Mesenchymal stem cell (in vitro differentiated cells and primary cell): ENCODE measurements at regions not wholly inside any gene's neighbourhood (a gene's known extent, or its start where the extent isn't known, plus 50 kb on each side); places are given as distances from the start of the nearest gene placed in this dataset.

ENCODE experiments used
- DNase-seq: peaks from one replicate; pipeline ENCODE4 v3.0.0-alpha.2; 2013
- H2AFZ ChIP-seq: one replicate; pipeline ENCODE4 v1.6.1; 2013; ENCODE audit warnings: low read depth, mild to moderate bottlenecking, control low read depth, inconsistent platforms, low read length, moderate library complexity
- H2AK5ac ChIP-seq: 2 replicates; pipeline ENCODE4 v1.6.1; 2013; ENCODE audit warnings: low read length, moderate library complexity, mild to moderate bottlenecking, inconsistent platforms; ENCODE audit not compliant: severe bottlenecking
- H2BK120ac ChIP-seq: one replicate; pipeline ENCODE4 v1.6.1; 2013; ENCODE audit warnings: low read depth, mild to moderate bottlenecking, inconsistent platforms, low read length, moderate library complexity
- H2BK12ac ChIP-seq, 2 experiments: one replicate each; pipeline ENCODE4 v1.6.1; 2013; ENCODE audit warnings: inconsistent platforms in 2 of 2, low read length in 2 of 2, mild to moderate bottlenecking in 2 of 2, moderate library complexity in 2 of 2, control low read depth in 1 of 2
- H2BK15ac ChIP-seq: one replicate; pipeline ENCODE4 v1.6.1; 2013; ENCODE audit warnings: mild to moderate bottlenecking, low read depth, inconsistent platforms; ENCODE audit not compliant: poor library complexity, severe bottlenecking
- H2BK5ac ChIP-seq: 2 replicates; pipeline ENCODE4 v1.6.1; 2013; ENCODE audit warnings: low read depth, mild to moderate bottlenecking, low read length, control low read depth, inconsistent platforms; ENCODE audit not compliant: poor library complexity, severe bottlenecking
- H3K14ac ChIP-seq, 2 experiments: one replicate each; pipeline ENCODE4 v1.6.1; 2013; ENCODE audit warnings: inconsistent platforms in 2 of 2, low read length in 2 of 2, control low read depth in 1 of 2, mild to moderate bottlenecking in 1 of 2, moderate library complexity in 1 of 2
- H3K18ac ChIP-seq, 2 experiments: one replicate each; pipeline ENCODE4 v1.6.1; 2013; ENCODE audit warnings: inconsistent platforms in 2 of 2, low read length in 2 of 2, control low read depth in 1 of 2, low read depth in 1 of 2, mild to moderate bottlenecking in 1 of 2
- H3K23ac ChIP-seq, 2 experiments: one replicate each; pipeline ENCODE4 v1.6.1; 2013; ENCODE audit warnings: inconsistent platforms in 2 of 2, low read length in 2 of 2, mild to moderate bottlenecking in 2 of 2, moderate library complexity in 2 of 2, control low read depth in 1 of 2
- H3K27ac ChIP-seq: 2 replicates; pipeline ENCODE4 v1.5.1; 2013; ENCODE audit warnings: mild to moderate bottlenecking, moderate library complexity, low read length, control low read depth, inconsistent platforms; ENCODE audit not compliant: poor library complexity, severe bottlenecking
- H3K27me3 ChIP-seq, 2 experiments: 2 replicates each; pipeline versions ENCODE4 v1.6.1 to v1.7.0; 2013; ENCODE audit warnings: low read length in 2 of 2, mild to moderate bottlenecking in 2 of 2, moderate library complexity in 2 of 2, control low read depth in 1 of 2, inconsistent platforms in 1 of 2; ENCODE audit not compliant: control insufficient read depth in 1 of 2, insufficient read depth in 1 of 2
- H3K36me3 ChIP-seq, 2 experiments: 2 replicates each; pipeline versions ENCODE4 v1.6.1 to v1.7.0; 2013; ENCODE audit warnings: low read length in 2 of 2, control low read depth in 1 of 2, inconsistent platforms in 1 of 2, low read depth in 1 of 2, mild to moderate bottlenecking in 1 of 2; ENCODE audit not compliant: insufficient read depth in 2 of 2, control insufficient read depth in 1 of 2
- H3K4ac ChIP-seq, 2 experiments: one replicate each; pipeline ENCODE4 v1.6.1; 2013; ENCODE audit warnings: inconsistent platforms in 2 of 2, low read length in 2 of 2, mild to moderate bottlenecking in 2 of 2, moderate library complexity in 2 of 2, control low read depth in 1 of 2, low read depth in 1 of 2
- H3K4me1 ChIP-seq: 2 replicates; pipeline ENCODE4 v1.6.1; 2013; ENCODE audit warnings: low read depth, low read length, control low read depth; ENCODE audit not compliant: control insufficient read depth, insufficient read depth
- H3K4me2 ChIP-seq: 2 replicates; pipeline ENCODE4 v1.6.1; 2013; ENCODE audit warnings: low read length, mild to moderate bottlenecking, inconsistent platforms; ENCODE audit not compliant: poor library complexity, severe bottlenecking
- H3K4me3 ChIP-seq, 2 experiments: 2 replicates each; pipeline versions ENCODE4 v1.5.1 to v1.7.0; 2013; ENCODE audit warnings: low read length in 2 of 2, mild to moderate bottlenecking in 2 of 2, control low read depth in 1 of 2, low read depth in 1 of 2; ENCODE audit not compliant: insufficient read depth in 1 of 2
- H3K79me1 ChIP-seq: replicated peaks from 2 replicates; pipeline ENCODE4 v1.6.1; 2013; ENCODE audit warnings: mild to moderate bottlenecking, control low read depth, low read length, inconsistent platforms; ENCODE audit not compliant: poor library complexity, severe bottlenecking
- H3K9ac ChIP-seq: 2 replicates; pipeline ENCODE4 v1.7.0; 2013; ENCODE audit warnings: mild to moderate bottlenecking, low read length, moderate library complexity
- H3K9me3 ChIP-seq: 2 replicates; pipeline ENCODE4 v1.7.0; 2013; ENCODE audit warnings: mild to moderate bottlenecking, low read length; ENCODE audit not compliant: control insufficient read depth
- H4K8ac ChIP-seq: one replicate; pipeline ENCODE4 v1.6.1; 2013; ENCODE audit warnings: inconsistent platforms, mild to moderate bottlenecking, low read length, moderate library complexity
- H4K91ac ChIP-seq: one replicate; pipeline ENCODE4 v1.6.1; 2013; ENCODE audit warnings: mild to moderate bottlenecking, low read length, inconsistent platforms
- WGBS: methylation state at CpG from one replicate; pipeline ENCODE4 v1.1.7; 2013; ENCODE audit warnings: mixed read lengths; 5-methylcytosine and 5-hydroxymethylcytosine counted together

- H3K27me3 ChIP-seq, result no peaks in the 10 kb centered on the region
- no peak overlapping the region for H4K8ac ChIP-seq
- no peak for DNase-seq
- no peaks in the 10 kb centered on the region for H3K4me1 ChIP-seq
- no peak overlapping the region for H2AK5ac ChIP-seq
- H3K4me2 ChIP-seq, result no peak overlapping the region
- H2BK12ac ChIP-seq, result no peak overlapping the region
- no peak overlapping the region for H3K23ac ChIP-seq
- no peak overlapping the region for H3K14ac ChIP-seq
- no peak overlapping the region for H2BK120ac ChIP-seq
- no peak overlapping the region for H2AFZ ChIP-seq
- H4K91ac ChIP-seq, result no peak overlapping the region
- no peak overlapping the region for H3K4me3 ChIP-seq
- no peaks in the 10 kb centered on the region for H3K79me1 ChIP-seq
- no peak overlapping the region for H3K27ac ChIP-seq
- no peak overlapping the region for H3K4ac ChIP-seq
- H2BK15ac ChIP-seq, result no peak overlapping the region
- no peak overlapping the region for H3K18ac ChIP-seq
- no peak overlapping the region for H2BK5ac ChIP-seq
- H3K9me3 ChIP-seq, result peaks cover 33% of the 10 kb centered on the region
- H3K9ac ChIP-seq, result no peak overlapping the region
- 29% methylated on average over 1 of the region's 2 CpGs for WGBS
- H3K36me3 ChIP-seq, result no peaks in the 10 kb centered on the region
Observed at GRCh38 chr13:104450006-104450405, 1383.8 kb upstream of the SLC10A2 start.

- Histone ChIP-seq H4K91ac (no peak overlapping the region), H2BK12ac (no peak overlapping the region), H2AFZ (no peak overlapping the region), H3K4ac (no peak overlapping the region), H3K36me3 (no peaks in the 10 kb centered on the region), H3K14ac (no peak overlapping the region), H3K18ac (no peak overlapping the region), H2AK5ac (no peak overlapping the region), H2BK120ac (no peak overlapping the region), H3K27ac (no peak overlapping the region), H3K27me3 (no peaks in the 10 kb centered on the region), H3K9me3 (peaks cover 27% of the 10 kb centered on the region), H3K4me2 (no peak overlapping the region), H3K4me1 (no peaks in the 10 kb centered on the region), H2BK5ac (no peak overlapping the region), H3K79me1 (no peaks in the 10 kb centered on the region), H3K9ac (no peak overlapping the region), H4K8ac (no peak overlapping the region), H3K23ac (no peak overlapping the region), H3K4me3 (no peak overlapping the region), H2BK15ac (no peak overlapping the region)
- no peak for DNase-seq
- WGBS, result 86% methylated on average over 6 of the region's 6 CpGs
Observed at GRCh38 chr13:104447348-104447747, 1381.1 kb upstream of the SLC10A2 start.

- Histone ChIP-seq H3K9ac (no peak overlapping the region), H2BK120ac (no peak overlapping the region), H3K9me3 (peaks cover 6% of the 10 kb centered on the region), H3K18ac (no peak overlapping the region), H2BK5ac (no peak overlapping the region), H4K8ac (no peak overlapping the region), H3K4me3 (no peak overlapping the region), H3K27ac (no peak overlapping the region), H3K14ac (no peak overlapping the region), H3K4ac (no peak overlapping the region), H3K27me3 (no peaks in the 10 kb centered on the region), H2BK12ac (no peak overlapping the region), H3K23ac (no peak overlapping the region), H3K36me3 (no peaks in the 10 kb centered on the region), H4K91ac (no peak overlapping the region), H2BK15ac (no peak overlapping the region), H2AK5ac (no peak overlapping the region), H2AFZ (no peak overlapping the region), H3K4me1 (no peaks in the 10 kb centered on the region), H3K79me1 (no peaks in the 10 kb centered on the region), H3K4me2 (no peak overlapping the region)
- no peak for DNase-seq
- WGBS, result 80% methylated on average over 3 of the region's 3 CpGs
Observed at GRCh38 chr13:104442536-104442935, 1376.3 kb upstream of the SLC10A2 start.

- no peak for DNase-seq
- H3K79me1 ChIP-seq, result no peaks in the 10 kb centered on the region
- no peak overlapping the region for H2AFZ ChIP-seq
- no peak overlapping the region for H3K23ac ChIP-seq
- no peak overlapping the region for H3K9ac ChIP-seq
- no peak overlapping the region for H3K4me2 ChIP-seq
- no peak overlapping the region for H2BK120ac ChIP-seq
- H2BK15ac ChIP-seq, result no peak overlapping the region
- no peaks in the 10 kb centered on the region for H3K27me3 ChIP-seq
- H4K8ac ChIP-seq, result no peak overlapping the region
- no peak overlapping the region for H3K14ac ChIP-seq
- H3K4me3 ChIP-seq, result no peak overlapping the region
- 66% methylated on average over 2 of the region's 2 CpGs for WGBS
- no peak overlapping the region for H2BK5ac ChIP-seq
- H2BK12ac ChIP-seq, result no peak overlapping the region
- H3K36me3 ChIP-seq, result no peaks in the 10 kb centered on the region
- H3K4ac ChIP-seq, result no peak overlapping the region
- H2AK5ac ChIP-seq, result no peak overlapping the region
- H3K9me3 ChIP-seq, result no peaks in the 10 kb centered on the region
- no peak overlapping the region for H3K27ac ChIP-seq
- no peaks in the 10 kb centered on the region for H3K4me1 ChIP-seq
- no peak overlapping the region for H3K18ac ChIP-seq
- H4K91ac ChIP-seq, result no peak overlapping the region
Observed at GRCh38 chr13:104436555-104436954, 1370.3 kb upstream of the SLC10A2 start.
